HCT116 (cell line): ENCODE measurements at regions not wholly inside any gene's neighbourhood (a gene's known extent, or its start where the extent isn't known, plus 50 kb on each side); places are given as distances from the start of the nearest gene placed in this dataset.

Experiments used
- CEBPB ChIP-seq: IDR thresholded peaks from 2 replicates; pipeline ENCODE4 v1.6.1; 2012; ENCODE audit warnings: low read depth
- EZH2 ChIP-seq: fragments of 200-600 bp; sonication (generic); IDR thresholded peaks from 2 replicates; pipeline ENCODE4 v1.6.1; 2017; ENCODE audit warnings: antibody characterized with exemption, mixed run types
- JUND ChIP-seq: IDR thresholded peaks from 2 replicates; pipeline ENCODE4 v1.6.1; 2012
- POLR2A ChIP-seq: IDR thresholded peaks from 2 replicates; pipeline ENCODE4 v1.7.0; 2011; ENCODE audit warnings: borderline replicate concordance; ENCODE audit not compliant: insufficient read depth, insufficient read length; ENCODE audit errors: extremely low read depth
- POLR2AphosphoS5 ChIP-seq: IDR thresholded peaks from 2 replicates; pipeline ENCODE4 v1.6.1; 2011; ENCODE audit warnings: mild to moderate bottlenecking, low read depth, low read length, moderate library complexity
- SIN3A ChIP-seq: IDR thresholded peaks from 2 replicates; pipeline ENCODE4 v1.6.1; 2012; ENCODE audit warnings: low read depth
- SP1 ChIP-seq: IDR thresholded peaks from 2 replicates; pipeline ENCODE4 v1.6.1; 2012; ENCODE audit warnings: low read depth
- ZNF274 ChIP-seq: fragments of 200-500 bp; sonication (Bioruptor generic); IDR thresholded peaks from 2 replicates; pipeline ENCODE4 v1.6.1; 2014; ENCODE audit warnings: mild to moderate bottlenecking, low read depth, low read length, inconsistent platforms
- TF ChIP-seq, protein P1 (sequence below), 3 experiments: fragments of 200-600 bp in 1 of 3; sonication (generic) in 1 of 3; IDR thresholded peaks in 2 of 3; conservative IDR thresholded peaks in 1 of 3; 2 replicates each; pipeline ENCODE4 v1.5.1; 2012 to 2017; ENCODE audit warnings: low read depth in 2 of 3, low read length in 2 of 3, antibody characterized with exemption in 1 of 3, borderline replicate concordance in 1 of 3, control low read depth in 1 of 3, mild to moderate bottlenecking in 1 of 3, mixed read lengths in 1 of 3, mixed run types in 1 of 3, moderate library complexity in 1 of 3; ENCODE audit not compliant: insufficient read depth in 1 of 3
- TF ChIP-seq, protein P2 (sequence below): IDR thresholded peaks from 2 replicates; pipeline ENCODE4 v1.6.1; 2012
- TF ChIP-seq, protein P3 (sequence below): IDR thresholded peaks from 2 replicates; pipeline ENCODE4 v1.6.1; 2012
- TF ChIP-seq, protein P4 (sequence below): IDR thresholded peaks from 2 replicates; pipeline ENCODE4 v1.6.1; 2012; ENCODE audit warnings: low read depth

DNA sequence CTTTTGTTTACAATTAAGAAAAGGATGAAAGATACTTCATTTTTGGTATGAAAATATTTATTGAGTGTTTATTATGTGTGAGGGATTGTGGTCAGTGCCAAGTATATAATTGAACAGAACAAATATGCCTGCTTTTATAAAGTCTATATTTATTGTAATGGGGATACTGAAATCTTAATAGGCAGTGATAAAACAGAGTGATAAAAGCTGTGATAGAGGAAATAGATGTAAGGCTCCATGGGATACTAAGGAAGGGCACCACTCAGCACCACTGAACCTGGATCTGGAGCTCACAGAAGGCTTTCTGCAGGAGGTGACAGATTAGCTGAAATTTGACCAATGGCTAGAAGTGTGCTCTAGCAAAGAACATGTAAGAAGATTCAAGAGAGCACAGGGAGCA is 263.5 kb downstream of the C4orf33 start:
- TF ChIP-seq, protein P1, sequence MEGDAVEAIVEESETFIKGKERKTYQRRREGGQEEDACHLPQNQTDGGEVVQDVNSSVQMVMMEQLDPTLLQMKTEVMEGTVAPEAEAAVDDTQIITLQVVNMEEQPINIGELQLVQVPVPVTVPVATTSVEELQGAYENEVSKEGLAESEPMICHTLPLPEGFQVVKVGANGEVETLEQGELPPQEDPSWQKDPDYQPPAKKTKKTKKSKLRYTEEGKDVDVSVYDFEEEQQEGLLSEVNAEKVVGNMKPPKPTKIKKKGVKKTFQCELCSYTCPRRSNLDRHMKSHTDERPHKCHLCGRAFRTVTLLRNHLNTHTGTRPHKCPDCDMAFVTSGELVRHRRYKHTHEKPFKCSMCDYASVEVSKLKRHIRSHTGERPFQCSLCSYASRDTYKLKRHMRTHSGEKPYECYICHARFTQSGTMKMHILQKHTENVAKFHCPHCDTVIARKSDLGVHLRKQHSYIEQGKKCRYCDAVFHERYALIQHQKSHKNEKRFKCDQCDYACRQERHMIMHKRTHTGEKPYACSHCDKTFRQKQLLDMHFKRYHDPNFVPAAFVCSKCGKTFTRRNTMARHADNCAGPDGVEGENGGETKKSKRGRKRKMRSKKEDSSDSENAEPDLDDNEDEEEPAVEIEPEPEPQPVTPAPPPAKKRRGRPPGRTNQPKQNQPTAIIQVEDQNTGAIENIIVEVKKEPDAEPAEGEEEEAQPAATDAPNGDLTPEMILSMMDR (IDR thresholded peaks at IDR 0.05 in 2 of 3, conservative IDR thresholded peaks at IDR 0.05 in 1 of 3; ENCODE audit: borderline replicate concordance in 1 of 3, insufficient read depth in 1 of 3, low read depth in 2 of 3, low read length in 2 of 3), result no peak
- no peak for TF ChIP-seq POLR2A
- TF ChIP-seq, protein P2, sequence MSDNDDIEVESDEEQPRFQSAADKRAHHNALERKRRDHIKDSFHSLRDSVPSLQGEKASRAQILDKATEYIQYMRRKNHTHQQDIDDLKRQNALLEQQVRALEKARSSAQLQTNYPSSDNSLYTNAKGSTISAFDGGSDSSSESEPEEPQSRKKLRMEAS, result no peak
- no peak for TF ChIP-seq POLR2AphosphoS5
- no peak for TF ChIP-seq EZH2
- TF ChIP-seq JUND, result no peak
- TF ChIP-seq, protein P3, sequence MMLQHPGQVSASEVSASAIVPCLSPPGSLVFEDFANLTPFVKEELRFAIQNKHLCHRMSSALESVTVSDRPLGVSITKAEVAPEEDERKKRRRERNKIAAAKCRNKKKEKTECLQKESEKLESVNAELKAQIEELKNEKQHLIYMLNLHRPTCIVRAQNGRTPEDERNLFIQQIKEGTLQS, result no peak
- no peak for TF ChIP-seq SIN3A
- TF ChIP-seq, protein P4, sequence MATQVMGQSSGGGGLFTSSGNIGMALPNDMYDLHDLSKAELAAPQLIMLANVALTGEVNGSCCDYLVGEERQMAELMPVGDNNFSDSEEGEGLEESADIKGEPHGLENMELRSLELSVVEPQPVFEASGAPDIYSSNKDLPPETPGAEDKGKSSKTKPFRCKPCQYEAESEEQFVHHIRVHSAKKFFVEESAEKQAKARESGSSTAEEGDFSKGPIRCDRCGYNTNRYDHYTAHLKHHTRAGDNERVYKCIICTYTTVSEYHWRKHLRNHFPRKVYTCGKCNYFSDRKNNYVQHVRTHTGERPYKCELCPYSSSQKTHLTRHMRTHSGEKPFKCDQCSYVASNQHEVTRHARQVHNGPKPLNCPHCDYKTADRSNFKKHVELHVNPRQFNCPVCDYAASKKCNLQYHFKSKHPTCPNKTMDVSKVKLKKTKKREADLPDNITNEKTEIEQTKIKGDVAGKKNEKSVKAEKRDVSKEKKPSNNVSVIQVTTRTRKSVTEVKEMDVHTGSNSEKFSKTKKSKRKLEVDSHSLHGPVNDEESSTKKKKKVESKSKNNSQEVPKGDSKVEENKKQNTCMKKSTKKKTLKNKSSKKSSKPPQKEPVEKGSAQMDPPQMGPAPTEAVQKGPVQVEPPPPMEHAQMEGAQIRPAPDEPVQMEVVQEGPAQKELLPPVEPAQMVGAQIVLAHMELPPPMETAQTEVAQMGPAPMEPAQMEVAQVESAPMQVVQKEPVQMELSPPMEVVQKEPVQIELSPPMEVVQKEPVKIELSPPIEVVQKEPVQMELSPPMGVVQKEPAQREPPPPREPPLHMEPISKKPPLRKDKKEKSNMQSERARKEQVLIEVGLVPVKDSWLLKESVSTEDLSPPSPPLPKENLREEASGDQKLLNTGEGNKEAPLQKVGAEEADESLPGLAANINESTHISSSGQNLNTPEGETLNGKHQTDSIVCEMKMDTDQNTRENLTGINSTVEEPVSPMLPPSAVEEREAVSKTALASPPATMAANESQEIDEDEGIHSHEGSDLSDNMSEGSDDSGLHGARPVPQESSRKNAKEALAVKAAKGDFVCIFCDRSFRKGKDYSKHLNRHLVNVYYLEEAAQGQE, result no peak
- no peak for TF ChIP-seq SP1
- TF ChIP-seq ZNF274, result no peak
- TF ChIP-seq CEBPB, result no peak
